Left ventricle myocardium inferior (tissue), 1 donor: ENCODE measurements at regions not wholly inside any gene's neighbourhood (a gene's known extent, or its start where the extent isn't known, plus 50 kb on each side); places are given as distances from the start of the nearest gene placed in this dataset.

Source experiments
- DNase-seq: peaks from one replicate; pipeline ENCODE4 v3.0.0-alpha.2; 2020
- H3K27ac ChIP-seq: fragments of 200-600 bp; replicated peaks from 2 replicates; pipeline ENCODE4 v1.8.0; 2021
- H3K27me3 ChIP-seq: fragments of 200-600 bp; 2 replicates; pipeline ENCODE4 v1.8.0; 2021; ENCODE audit warnings: low read depth
- H3K36me3 ChIP-seq: fragments of 200-600 bp; 2 replicates; pipeline ENCODE4 v1.8.0; 2021
- H3K4me1 ChIP-seq: fragments of 200-600 bp; 2 replicates; pipeline ENCODE4 v1.8.0; 2021
- H3K4me3 ChIP-seq: fragments of 200-600 bp; 2 replicates; pipeline ENCODE4 v1.8.0; 2021; ENCODE audit warnings: mild to moderate bottlenecking, moderate library complexity
- H3K9me3 ChIP-seq: fragments of 200-600 bp; replicated peaks from 2 replicates; pipeline ENCODE4 v1.8.0; 2021
- CTCF ChIP-seq: fragments of 200-600 bp; IDR thresholded peaks from 2 replicates; pipeline ENCODE4 v1.8.0; 2021; ENCODE audit warnings: antibody characterized with exemption, mild to moderate bottlenecking, borderline replicate concordance
- intact Hi-C: fragments of 100-400 bp; cut with micrococcal nuclease; formaldehyde crosslinking; loops from one replicate; pipeline ENCODE4 v1.11.0; 2022
- donor health status: DM: no; HTN: yes; CAD: no; lungs with severe emphysema.

DNA sequence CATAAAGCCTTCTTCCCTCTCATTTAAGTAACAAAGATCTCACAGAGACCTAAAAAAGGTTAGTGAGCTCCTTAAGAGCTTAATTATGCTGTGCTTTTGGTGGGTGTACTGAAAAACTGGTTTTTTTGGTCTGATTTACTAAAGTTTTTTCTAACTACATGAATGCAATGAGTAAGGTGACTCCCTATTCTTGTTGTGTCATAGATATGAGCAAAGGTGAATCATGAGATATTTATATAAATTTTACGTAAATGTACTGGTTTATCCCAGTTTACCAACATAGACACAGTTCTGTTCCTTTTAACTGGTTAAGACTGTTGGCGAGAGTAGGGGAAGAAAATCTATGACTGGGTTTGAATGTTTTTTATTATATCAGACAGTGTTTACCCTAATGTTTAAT, 250.5 kb downstream of the NR2F1-AS1 start:
- H3K36me3 ChIP-seq: no peaks in the 10 kb centered on the region
- intact Hi-C loops: no loop called here
- TF ChIP-seq CTCF: no peak

GRCh38 chr5:93329756-93330155, 251.3 kb downstream of the NR2F1-AS1 start:
- Histone ChIP-seq H3K27ac (no peak overlapping the region), H3K4me3 (no peak overlapping the region), H3K36me3 (no peaks in the 10 kb centered on the region), H3K27me3 (no peaks in the 10 kb centered on the region), H3K4me1 (peaks cover 23% of the 10 kb centered on the region), H3K9me3 (no peaks in the 10 kb centered on the region)
- no peak for DNase-seq
- intact Hi-C loops: no loop called here
- no peak for TF ChIP-seq CTCF

More for the DNA sequence above, 250.5 kb downstream of the NR2F1-AS1 start:
- DNase-seq: no peak
- Histone ChIP-seq H3K9me3 (no peaks in the 10 kb centered on the region), H3K27ac (no peak overlapping the region), H3K4me1 (peaks cover 23% of the 10 kb centered on the region), H3K27me3 (no peaks in the 10 kb centered on the region), H3K4me3 (no peak overlapping the region)

GRCh38 chr5:93328833-93329232, 252.2 kb downstream of the NR2F1-AS1 start:
- Histone ChIP-seq H3K4me1 (peaks cover 23% of the 10 kb centered on the region), H3K4me3 (no peak overlapping the region), H3K36me3 (no peaks in the 10 kb centered on the region), H3K27ac (no peak overlapping the region), H3K27me3 (no peaks in the 10 kb centered on the region), H3K9me3 (no peaks in the 10 kb centered on the region)
- intact Hi-C loops: no loop called here
- TF ChIP-seq CTCF: no peak
- no peak for DNase-seq

DNA sequence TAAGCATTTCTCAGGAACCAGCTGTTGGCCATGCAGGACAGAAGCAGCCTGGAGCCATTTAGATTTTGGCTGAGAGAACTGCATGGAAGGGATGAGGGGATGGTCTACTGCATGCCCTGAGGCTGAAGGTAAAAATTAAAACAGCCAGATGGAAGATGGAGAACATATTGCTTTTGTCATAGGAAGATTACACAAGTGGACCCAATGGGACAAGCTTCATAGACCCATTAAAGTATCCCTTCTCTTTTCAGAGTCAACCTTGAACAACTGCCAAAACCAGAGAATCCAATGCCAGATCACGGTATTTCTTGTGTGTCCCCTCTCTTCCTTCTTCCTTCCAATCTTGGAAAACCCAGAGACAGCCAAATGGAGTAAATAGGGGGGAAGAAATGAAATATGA, 253.4 kb downstream of the NR2F1-AS1 start:
- H3K27ac ChIP-seq: no peak overlapping the region
- no peaks in the 10 kb centered on the region for H3K9me3 ChIP-seq
- H3K4me1 ChIP-seq: peaks cover 23% of the 10 kb centered on the region
- no peaks in the 10 kb centered on the region for H3K36me3 ChIP-seq
- no peak overlapping the region for H3K4me3 ChIP-seq
- intact Hi-C loops: no loop called here
- no peak for TF ChIP-seq CTCF
- DNase-seq: no peak
- no peaks in the 10 kb centered on the region for H3K27me3 ChIP-seq

DNA sequence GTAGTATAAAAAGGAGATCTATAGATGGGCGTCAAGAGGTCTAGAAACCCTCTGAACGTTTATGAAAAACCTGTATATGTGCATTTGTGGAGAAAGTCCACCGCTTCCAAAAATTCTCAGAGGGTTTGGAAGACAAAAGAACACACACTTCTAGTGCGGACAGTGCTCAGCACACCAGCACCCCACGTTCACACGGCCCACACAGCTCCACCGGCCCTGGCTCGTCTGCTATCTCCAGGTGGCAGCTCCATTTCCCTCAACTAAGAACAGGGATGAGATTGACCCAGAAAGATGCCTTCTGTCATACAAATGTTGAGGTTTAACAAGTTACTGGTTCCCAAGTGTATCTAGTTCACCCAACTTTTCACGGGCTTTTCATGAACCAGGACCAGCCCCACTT, 255.1 kb downstream of the NR2F1-AS1 start:
- intact Hi-C loops: no loop called here
- H3K4me3 ChIP-seq: no peak overlapping the region
- H3K27ac ChIP-seq: no peak overlapping the region
- H3K36me3 ChIP-seq: no peaks in the 10 kb centered on the region
- H3K9me3 ChIP-seq: no peaks in the 10 kb centered on the region
- no peaks in the 10 kb centered on the region for H3K27me3 ChIP-seq
- DNase-seq: no peak
- H3K4me1 ChIP-seq: peaks cover 13% of the 10 kb centered on the region
- no peak for TF ChIP-seq CTCF
